ENCODE measurements at regions not wholly inside any gene's neighbourhood (a gene's known extent, or its start where the extent isn't known, plus 50 kb on each side); places are given as distances from the start of the nearest gene placed in this dataset.

GRCh38 chr5:28216939-28217360 lies 1178.6 kb upstream of the CDH9 start:
- peak overlapping the region; percentile 20 for H3K27ac Mint-ChIP-seq
- no peaks in the 10 kb centered on the region for H3K4me1 Mint-ChIP-seq
- no peaks in the 10 kb centered on the region for H3K27me3 Mint-ChIP-seq
- H3K9me3 Mint-ChIP-seq = peaks cover 7% of the 10 kb centered on the region
- no peaks in the 10 kb centered on the region for H3K36me3 Mint-ChIP-seq (ENCODE audit: low read depth)
- peak; percentile 39 for ATAC-seq (replicated peaks)
- H3K4me3 Mint-ChIP-seq = no peak overlapping the region

DNA sequence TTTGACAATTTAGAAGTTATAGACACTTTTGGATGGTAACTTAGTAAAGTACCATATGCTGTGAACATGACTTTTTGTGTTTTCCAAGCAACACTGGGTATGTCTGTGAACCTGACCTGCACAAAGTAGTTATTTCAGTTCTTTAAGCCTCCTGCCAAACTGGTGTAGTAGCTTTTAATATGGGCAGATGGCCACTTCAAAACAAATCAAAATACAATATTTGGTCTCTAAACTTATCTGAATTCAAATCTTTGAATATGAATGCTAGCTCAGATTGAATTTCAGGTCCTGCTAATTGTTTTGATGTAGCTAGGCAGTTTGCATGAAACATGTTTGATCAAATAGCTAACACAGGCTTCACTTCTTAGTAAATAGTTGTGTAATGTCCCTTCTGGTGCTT lies 1176.7 kb upstream of the CDH9 start:
- ATAC-seq (replicated peaks) = no peak
- peaks cover 7% of the 10 kb centered on the region for H3K9me3 Mint-ChIP-seq

DNA sequence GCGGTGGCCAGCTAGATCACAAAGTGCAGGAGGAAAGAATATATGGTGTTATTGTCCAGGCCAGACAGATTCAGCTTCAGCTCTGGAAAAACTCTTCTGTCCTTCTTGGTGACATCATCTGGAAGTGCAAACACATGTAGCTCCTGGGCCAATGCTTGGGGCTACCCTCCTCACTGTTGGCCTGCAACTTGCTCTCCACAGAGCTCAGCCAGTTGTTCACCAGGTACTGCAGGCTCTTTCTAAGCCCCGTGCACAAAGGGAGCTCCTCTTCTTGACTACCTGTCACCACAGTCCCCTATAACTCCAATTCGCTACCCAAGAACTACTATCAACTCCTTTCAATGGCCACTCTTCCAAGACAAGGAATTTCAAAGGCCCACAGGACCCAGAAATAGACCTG lies 1175.9 kb upstream of the CDH9 start:
- H3K27me3 Mint-ChIP-seq = no peaks in the 10 kb centered on the region
- no peaks in the 10 kb centered on the region for H3K4me1 Mint-ChIP-seq
- no peak overlapping the region for H3K4me3 Mint-ChIP-seq
- peaks cover 3% of the 10 kb centered on the region for H3K9me3 Mint-ChIP-seq
- no peaks in the 10 kb centered on the region for H3K36me3 Mint-ChIP-seq (ENCODE audit: low read depth)
- no peak overlapping the region for H3K27ac Mint-ChIP-seq
- ATAC-seq (replicated peaks) = no peak

More for the DNA sequence above, 1176.7 kb upstream of the CDH9 start:
- Mint-ChIP-seq H3K36me3 (ENCODE audit: low read depth) (no peaks in the 10 kb centered on the region), H3K4me1 (no peaks in the 10 kb centered on the region), H3K27me3 (no peaks in the 10 kb centered on the region), H3K27ac (no peak overlapping the region), H3K4me3 (no peak overlapping the region)

DNA sequence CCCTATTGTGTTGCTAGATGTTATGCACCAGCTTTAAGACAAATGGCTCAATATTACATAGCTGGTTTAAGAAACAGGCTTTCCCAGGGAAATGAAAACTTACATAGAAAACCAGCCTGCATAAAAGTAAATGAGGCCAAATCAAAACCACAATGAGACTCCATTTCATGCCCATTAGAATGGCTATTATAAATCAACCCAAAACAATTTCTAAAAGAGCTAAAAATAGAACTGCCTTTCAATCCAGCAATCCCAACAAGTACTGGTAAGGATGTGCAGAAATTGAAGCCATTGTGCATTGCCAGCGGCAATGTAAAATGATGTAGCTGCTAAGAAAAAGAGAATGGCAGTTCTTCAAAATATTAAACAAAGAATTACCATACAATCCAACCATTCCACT lies 1170.0 kb upstream of the CDH9 start:
- no peaks in the 10 kb centered on the region for H3K27me3 Mint-ChIP-seq
- ATAC-seq (replicated peaks) = no peak
- H3K36me3 Mint-ChIP-seq (ENCODE audit: low read depth) = no peaks in the 10 kb centered on the region
- H3K27ac Mint-ChIP-seq = no peak overlapping the region
- no peak overlapping the region for H3K4me3 Mint-ChIP-seq
- H3K4me1 Mint-ChIP-seq = no peaks in the 10 kb centered on the region
- H3K9me3 Mint-ChIP-seq = no peaks in the 10 kb centered on the region

DNA sequence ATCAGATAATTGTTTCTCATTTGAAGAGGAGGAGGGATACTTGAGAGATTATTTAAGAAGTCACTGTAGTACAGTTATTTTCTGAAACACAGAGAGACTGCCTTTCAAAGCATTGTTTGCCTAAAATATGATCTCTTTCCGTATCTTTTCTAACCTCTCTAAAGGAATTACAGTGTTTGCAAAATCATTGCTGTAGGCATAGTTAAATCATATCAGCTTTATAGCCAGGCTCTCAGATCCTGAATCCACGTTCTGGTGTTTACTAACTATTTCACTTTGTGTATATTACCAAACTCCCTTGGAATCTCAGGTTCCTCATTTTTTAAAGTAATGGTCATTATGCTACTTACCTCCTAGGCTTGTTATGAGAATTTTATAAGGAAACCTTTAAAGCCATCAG lies 1151.6 kb upstream of the CDH9 start:
- Mint-ChIP-seq H3K27ac (no peak overlapping the region), H3K27me3 (no peaks in the 10 kb centered on the region), H3K36me3 (ENCODE audit: low read depth) (no peaks in the 10 kb centered on the region), H3K9me3 (peaks cover 3% of the 10 kb centered on the region), H3K4me1 (no peaks in the 10 kb centered on the region), H3K4me3 (no peak overlapping the region)
- ATAC-seq (replicated peaks) = no peak

DNA sequence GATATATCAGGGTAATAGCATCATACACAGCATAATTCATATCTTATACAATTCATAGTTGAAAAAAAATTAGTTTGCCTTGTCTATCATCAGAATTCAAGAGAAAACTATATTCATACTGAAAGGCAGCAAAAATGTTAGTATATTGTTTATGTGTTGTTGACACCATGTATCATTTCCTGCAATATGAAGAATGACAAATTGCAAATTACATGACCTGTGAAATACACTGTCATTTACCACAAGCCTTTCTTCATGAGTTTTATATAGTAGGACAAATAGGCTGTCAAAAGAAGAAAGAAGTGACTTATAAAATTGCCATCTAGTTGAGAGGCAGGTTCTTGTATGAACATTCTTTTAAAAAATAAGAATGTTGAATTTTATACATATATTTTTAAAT lies 1136.3 kb upstream of the CDH9 start:
- H3K4me3 Mint-ChIP-seq = no peak overlapping the region
- no peak for ATAC-seq (replicated peaks)
- no peak overlapping the region for H3K27ac Mint-ChIP-seq
- H3K9me3 Mint-ChIP-seq = peaks cover 8% of the 10 kb centered on the region
- no peaks in the 10 kb centered on the region for H3K36me3 Mint-ChIP-seq (ENCODE audit: low read depth)
- H3K27me3 Mint-ChIP-seq = no peaks in the 10 kb centered on the region
- no peaks in the 10 kb centered on the region for H3K4me1 Mint-ChIP-seq

DNA sequence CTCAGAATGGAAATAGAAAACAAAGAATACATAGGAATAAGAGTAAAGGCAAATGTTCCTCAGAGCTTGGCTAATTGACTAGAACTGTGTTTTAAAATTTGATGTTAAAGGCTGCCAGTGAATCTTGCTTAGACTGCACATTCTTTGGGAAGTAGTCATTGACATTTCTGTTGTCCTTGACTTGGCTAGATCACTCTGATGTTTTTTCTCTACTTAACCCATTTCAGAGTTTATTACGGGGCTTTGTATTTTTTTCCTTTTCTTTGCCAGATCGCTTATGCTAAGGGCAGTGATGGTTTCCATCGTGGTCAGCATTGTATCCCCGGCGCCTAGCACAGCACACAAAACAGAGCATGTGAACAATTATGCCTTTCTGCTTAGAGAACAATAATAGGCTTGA lies 1126.7 kb upstream of the CDH9 start:
- Mint-ChIP-seq H3K27ac (no peak overlapping the region), H3K36me3 (ENCODE audit: low read depth) (no peaks in the 10 kb centered on the region), H3K4me1 (no peaks in the 10 kb centered on the region), H3K9me3 (no peaks in the 10 kb centered on the region), H3K4me3 (no peak overlapping the region), H3K27me3 (no peaks in the 10 kb centered on the region)
- ATAC-seq (replicated peaks) = no peak

GRCh38 chr5:28164568-28164967 lies 1126.2 kb upstream of the CDH9 start:
- Mint-ChIP-seq H3K4me3 (no peak overlapping the region), H3K27me3 (no peaks in the 10 kb centered on the region), H3K27ac (no peak overlapping the region), H3K36me3 (ENCODE audit: low read depth) (no peaks in the 10 kb centered on the region), H3K9me3 (no peaks in the 10 kb centered on the region), H3K4me1 (no peaks in the 10 kb centered on the region)
- ATAC-seq (replicated peaks) = no peak

GRCh38 chr5:28156981-28157380 lies 1118.6 kb upstream of the CDH9 start:
- H3K4me1 Mint-ChIP-seq = no peaks in the 10 kb centered on the region
- H3K36me3 Mint-ChIP-seq (ENCODE audit: low read depth) = no peaks in the 10 kb centered on the region
- ATAC-seq (replicated peaks) = no peak
- H3K27ac Mint-ChIP-seq = no peak overlapping the region
- no peak overlapping the region for H3K4me3 Mint-ChIP-seq
- no peaks in the 10 kb centered on the region for H3K27me3 Mint-ChIP-seq
- peaks cover 5% of the 10 kb centered on the region for H3K9me3 Mint-ChIP-seq

- no peak for ATAC-seq (replicated peaks)
- peaks cover 9% of the 10 kb centered on the region for H3K9me3 Mint-ChIP-seq
- no peaks in the 10 kb centered on the region for H3K27me3 Mint-ChIP-seq
- H3K4me3 Mint-ChIP-seq = no peak overlapping the region
- H3K36me3 Mint-ChIP-seq (ENCODE audit: low read depth) = no peaks in the 10 kb centered on the region
- no peaks in the 10 kb centered on the region for H3K4me1 Mint-ChIP-seq
- no peak overlapping the region for H3K27ac Mint-ChIP-seq
Observed at GRCh38 chr5:28143519-28143918, 1105.1 kb upstream of the CDH9 start.

DNA sequence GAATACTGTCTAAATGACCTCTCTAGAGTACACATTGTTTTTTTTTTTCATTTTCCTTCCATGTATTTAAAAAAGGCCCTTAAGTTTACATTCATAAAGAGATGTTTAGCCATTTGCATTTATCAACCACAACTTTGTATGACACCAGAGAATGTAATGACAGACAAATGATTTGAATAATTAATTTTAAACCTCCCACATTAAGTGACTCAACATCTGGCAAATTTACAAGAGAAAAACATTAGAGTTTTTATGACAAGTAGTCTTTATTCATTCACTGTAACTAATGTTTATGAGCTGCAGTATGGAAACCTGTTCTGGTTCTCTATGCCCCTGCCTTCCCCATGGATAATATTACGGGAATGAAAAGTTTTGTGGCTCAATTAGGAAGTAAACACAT lies 1093.8 kb upstream of the CDH9 start:
- no peak for ATAC-seq (replicated peaks)
- no peak overlapping the region for H3K27ac Mint-ChIP-seq
- H3K27me3 Mint-ChIP-seq = no peaks in the 10 kb centered on the region
- no peaks in the 10 kb centered on the region for H3K4me1 Mint-ChIP-seq
- H3K4me3 Mint-ChIP-seq = no peak overlapping the region
- peaks cover 8% of the 10 kb centered on the region for H3K9me3 Mint-ChIP-seq
- no peaks in the 10 kb centered on the region for H3K36me3 Mint-ChIP-seq (ENCODE audit: low read depth)

DNA sequence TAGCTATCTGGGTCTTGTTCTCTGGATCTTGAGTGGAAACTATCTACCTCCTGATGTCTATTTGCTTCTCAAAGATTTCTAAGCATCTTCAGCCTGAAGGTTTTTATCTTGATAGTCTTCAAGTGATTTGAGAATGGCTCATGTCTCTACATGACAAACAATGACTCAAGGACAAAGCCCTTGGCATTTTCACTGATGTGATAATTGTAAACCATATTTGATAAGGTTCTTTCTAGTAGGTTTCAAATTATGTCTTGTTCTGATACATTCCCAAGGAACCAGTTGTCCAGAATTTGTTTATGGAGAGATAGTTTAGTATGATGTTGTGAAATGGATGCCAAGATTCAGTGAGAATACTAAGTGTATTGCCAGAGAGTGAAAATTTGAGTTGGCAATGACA lies 1079.3 kb upstream of the CDH9 start:
- Mint-ChIP-seq H3K4me1 (no peaks in the 10 kb centered on the region), H3K27me3 (no peaks in the 10 kb centered on the region), H3K36me3 (ENCODE audit: low read depth) (no peaks in the 10 kb centered on the region), H3K27ac (no peak overlapping the region), H3K9me3 (peaks cover 7% of the 10 kb centered on the region), H3K4me3 (no peak overlapping the region)
- no peak for ATAC-seq (replicated peaks)

GRCh38 chr5:28117273-28117672 lies 1078.9 kb upstream of the CDH9 start:
- H3K36me3 Mint-ChIP-seq (ENCODE audit: low read depth) = no peaks in the 10 kb centered on the region
- ATAC-seq (replicated peaks) = no peak
- H3K4me3 Mint-ChIP-seq = no peak overlapping the region
- peaks cover 7% of the 10 kb centered on the region for H3K9me3 Mint-ChIP-seq
- H3K27ac Mint-ChIP-seq = no peak overlapping the region
- no peaks in the 10 kb centered on the region for H3K4me1 Mint-ChIP-seq
- H3K27me3 Mint-ChIP-seq = no peaks in the 10 kb centered on the region

DNA sequence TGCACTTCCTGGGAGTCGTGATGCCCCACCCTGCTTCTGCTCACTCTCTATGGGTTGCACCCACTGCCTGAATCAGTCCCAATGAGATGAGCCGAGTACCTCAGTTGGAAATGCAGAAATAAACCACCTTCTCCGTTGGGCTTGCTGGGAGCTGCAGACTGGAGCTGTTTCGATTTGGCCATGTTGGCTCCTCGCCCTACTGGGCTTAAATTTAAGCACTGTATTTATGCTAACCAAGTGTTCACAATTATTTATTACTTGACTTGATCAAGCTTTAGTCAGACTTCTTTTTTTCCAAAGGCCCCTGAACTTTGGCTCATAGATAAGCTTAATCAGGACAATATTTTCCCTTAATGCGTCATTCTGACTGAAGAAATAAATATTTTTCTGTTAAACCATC lies 1072.4 kb upstream of the CDH9 start:
- ATAC-seq (replicated peaks) = no peak
- Mint-ChIP-seq H3K36me3 (ENCODE audit: low read depth) (no peaks in the 10 kb centered on the region), H3K4me1 (no peaks in the 10 kb centered on the region), H3K9me3 (peaks cover 3% of the 10 kb centered on the region), H3K4me3 (no peak overlapping the region), H3K27me3 (no peaks in the 10 kb centered on the region), H3K27ac (no peak overlapping the region)

- Mint-ChIP-seq H3K9me3 (peaks cover 4% of the 10 kb centered on the region), H3K4me1 (no peaks in the 10 kb centered on the region), H3K27ac (no peak overlapping the region), H3K27me3 (no peaks in the 10 kb centered on the region), H3K36me3 (ENCODE audit: low read depth) (no peaks in the 10 kb centered on the region), H3K4me3 (no peak overlapping the region)
- ATAC-seq (replicated peaks) = no peak
Observed at GRCh38 chr5:28104080-28104479, 1065.7 kb upstream of the CDH9 start.

- no peaks in the 10 kb centered on the region for H3K27me3 Mint-ChIP-seq
- H3K9me3 Mint-ChIP-seq = peaks cover 10% of the 10 kb centered on the region
- H3K4me1 Mint-ChIP-seq = no peaks in the 10 kb centered on the region
- no peaks in the 10 kb centered on the region for H3K36me3 Mint-ChIP-seq (ENCODE audit: low read depth)
- H3K4me3 Mint-ChIP-seq = no peak overlapping the region
- H3K27ac Mint-ChIP-seq = no peak overlapping the region
- no peak for ATAC-seq (replicated peaks)
Observed at GRCh38 chr5:28084069-28084468, 1045.7 kb upstream of the CDH9 start.
